ENCODE measurements at regions not wholly inside any gene's neighbourhood (a gene's known extent, or its start where the extent isn't known, plus 50 kb on each side); places are given as distances from the start of the nearest gene placed in this dataset.
A peak's percentile ranks its signal among the peaks of the same experiment; 100 is the strongest.

- no peak for TF ChIP-seq HES2 (IDR thresholded peaks at IDR 0.05)
- TF ChIP-seq ZC3H11A (IDR thresholded peaks at IDR 0.05): no peak
These were observed 306.0 kb downstream of the TENT5A start (continued) for GRCh38 chr6:81446509-81446908.

GRCh38 chr6:81439417-81439816 is 313.1 kb downstream of the TENT5A start:
- WGBS (ENCODE audit: missing lambda C conversion rate): 9% methylated on average over 2 of the region's 2 CpGs

DNA sequence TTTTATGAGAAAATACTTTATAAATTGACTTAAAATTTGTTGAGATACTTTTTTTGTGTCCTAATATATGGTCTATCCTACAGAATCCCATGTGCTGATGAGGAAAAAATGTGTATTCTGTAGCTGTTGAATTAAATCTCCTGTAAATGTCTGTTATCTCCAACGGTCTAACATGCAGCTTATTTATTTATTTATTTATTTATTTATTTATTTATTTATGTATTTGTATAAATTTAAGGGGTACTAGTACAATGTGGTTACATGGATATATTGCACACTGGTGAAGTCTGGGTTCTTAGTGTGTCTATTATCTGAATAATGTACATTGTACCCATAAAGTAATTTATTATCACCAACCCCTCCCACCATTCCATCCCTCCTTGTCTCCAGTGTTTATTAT is 315.5 kb downstream of the TENT5A start:
- H3K4me3 ChIP-seq: no peak overlapping the region
- ATAC-seq (no peak), FAIRE-seq (no peak), DNase-seq (ENCODE audit: low read depth in 1 of 2, low spot score in 1 of 2) (no peak)
- H3K4me1 ChIP-seq: no peaks in the 10 kb centered on the region
- CTCF ChIA-PET: no interaction called here
- POLR2A ChIA-PET: no interaction called here
- WGBS (ENCODE audit: missing lambda C conversion rate): 0% methylated on average over 1 of the region's 1 CpG
- H3K4me2 ChIP-seq: no peak overlapping the region
- TF ChIP-seq CEBPB (IDR thresholded peaks at IDR 0.05) (no peak), ZC3H11A (IDR thresholded peaks at IDR 0.05) (peak; percentile 68), SMC3 (IDR thresholded peaks at IDR 0.05) (no peak), EP300 (IDR thresholded peaks at IDR 0.05) (no peak), HDAC2 (IDR thresholded peaks at IDR 0.05) (no peak), ESRRA (IDR thresholded peaks at IDR 0.05; ENCODE audit: borderline replicate concordance, low read length) (no peak)
- TF ChIP-seq, protein P1, sequence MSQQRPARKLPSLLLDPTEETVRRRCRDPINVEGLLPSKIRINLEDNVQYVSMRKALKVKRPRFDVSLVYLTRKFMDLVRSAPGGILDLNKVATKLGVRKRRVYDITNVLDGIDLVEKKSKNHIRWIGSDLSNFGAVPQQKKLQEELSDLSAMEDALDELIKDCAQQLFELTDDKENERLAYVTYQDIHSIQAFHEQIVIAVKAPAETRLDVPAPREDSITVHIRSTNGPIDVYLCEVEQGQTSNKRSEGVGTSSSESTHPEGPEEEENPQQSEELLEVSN (IDR thresholded peaks at IDR 0.05; ENCODE audit: borderline replicate concordance, low read depth): no peak
- H3K9me3 ChIP-seq: no peaks in the 10 kb centered on the region
- H3K27ac ChIP-seq: no peak overlapping the region

More at GRCh38 chr6:81439417-81439816, 313.1 kb downstream of the TENT5A start:
- Histone ChIP-seq H3K27ac (no peak overlapping the region), H3K4me1 (no peaks in the 10 kb centered on the region), H3K4me3 (no peak overlapping the region), H3K9me3 (no peaks in the 10 kb centered on the region), H3K4me2 (no peak overlapping the region)
- ChIA-PET CTCF (no interaction called here), POLR2A (no interaction called here)
- ATAC-seq (no peak), FAIRE-seq (no peak), DNase-seq (ENCODE audit: low read depth in 1 of 2, low spot score in 1 of 2) (no peak)
- TF ChIP-seq, protein P2, sequence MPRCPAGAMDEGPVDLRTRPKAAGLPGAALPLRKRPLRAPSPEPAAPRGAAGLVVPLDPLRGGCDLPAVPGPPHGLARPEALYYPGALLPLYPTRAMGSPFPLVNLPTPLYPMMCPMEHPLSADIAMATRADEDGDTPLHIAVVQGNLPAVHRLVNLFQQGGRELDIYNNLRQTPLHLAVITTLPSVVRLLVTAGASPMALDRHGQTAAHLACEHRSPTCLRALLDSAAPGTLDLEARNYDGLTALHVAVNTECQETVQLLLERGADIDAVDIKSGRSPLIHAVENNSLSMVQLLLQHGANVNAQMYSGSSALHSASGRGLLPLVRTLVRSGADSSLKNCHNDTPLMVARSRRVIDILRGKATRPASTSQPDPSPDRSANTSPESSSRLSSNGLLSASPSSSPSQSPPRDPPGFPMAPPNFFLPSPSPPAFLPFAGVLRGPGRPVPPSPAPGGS (IDR thresholded peaks at IDR 0.05): no peak
- no peak for TF ChIP-seq NFE2L2 (conservative IDR thresholded peaks at IDR 0.05; ENCODE audit: low read length)
- no peak for TF ChIP-seq RNF2 (IDR thresholded peaks at IDR 0.05; ENCODE audit: borderline replicate concordance, low read depth)

DNA sequence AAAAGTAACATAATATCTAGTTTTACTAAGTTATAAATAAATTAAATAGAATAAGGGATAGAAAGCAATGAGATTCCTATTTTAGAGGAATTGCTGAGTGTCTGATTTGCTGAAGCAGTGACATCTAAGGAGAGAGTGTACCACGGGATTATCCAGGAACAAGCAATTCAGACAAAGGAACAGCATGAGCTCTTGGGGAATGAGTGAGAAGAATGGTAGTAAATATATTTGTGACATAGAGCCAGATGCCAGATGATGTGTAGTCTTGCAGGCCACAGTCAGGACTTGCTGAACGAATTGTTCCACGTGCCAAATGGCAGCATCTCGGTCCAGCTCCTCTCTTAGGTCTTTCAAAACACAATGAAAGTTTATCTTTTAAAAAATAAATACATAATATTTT is 339.2 kb downstream of the TENT5A start:
- Histone ChIP-seq H3K4me3 (no peak overlapping the region), H3K4me1 (no peaks in the 10 kb centered on the region), H3K27ac (no peak overlapping the region), H3K9me3 (no peaks in the 10 kb centered on the region), H3K4me2 (no peak overlapping the region)
- ChIA-PET CTCF (no interaction called here), POLR2A (no interaction called here)
- no peak for DNase-seq (ENCODE audit: low read depth in 1 of 2, low spot score in 1 of 2)
- WGBS (ENCODE audit: missing lambda C conversion rate): 22% methylated on average over 4 of the region's 4 CpGs
- ATAC-seq: no peak
- no peak for FAIRE-seq
- TF ChIP-seq HOXA7 (CRISPR knock-in tag; IDR thresholded peaks at IDR 0.05): no peak
- TF ChIP-seq, protein P3, sequence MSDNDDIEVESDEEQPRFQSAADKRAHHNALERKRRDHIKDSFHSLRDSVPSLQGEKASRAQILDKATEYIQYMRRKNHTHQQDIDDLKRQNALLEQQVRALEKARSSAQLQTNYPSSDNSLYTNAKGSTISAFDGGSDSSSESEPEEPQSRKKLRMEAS (IDR thresholded peaks at IDR 0.05): no peak
- no peak for TF ChIP-seq ESRRA (IDR thresholded peaks at IDR 0.05; ENCODE audit: borderline replicate concordance, low read length)
- TF ChIP-seq EHMT2 (IDR thresholded peaks at IDR 0.05; ENCODE audit: low read depth): no peak
- no peak for TF ChIP-seq EP300 (IDR thresholded peaks at IDR 0.05)

GRCh38 chr6:81401970-81402690 is 350.4 kb downstream of the TENT5A start:
- H3K4me2 ChIP-seq: no peak overlapping the region
- ChIA-PET POLR2A (no interaction called here), CTCF (no interaction called here)
- FAIRE-seq: no peak
- no peaks in the 10 kb centered on the region for H3K4me1 ChIP-seq
- ATAC-seq: no peak
- no peak overlapping the region for H3K4me3 ChIP-seq
- TF ChIP-seq HOXA7 (CRISPR knock-in tag; IDR thresholded peaks at IDR 0.05) (no peak), CBX2 (IDR thresholded peaks at IDR 0.05; ENCODE audit: borderline replicate concordance, low read depth) (no peak), JUN (IDR thresholded peaks at IDR 0.05) (no peak), GATA3 (IDR thresholded peaks at IDR 0.05; ENCODE audit: borderline replicate concordance) (no peak), ZFP36 (IDR thresholded peaks at IDR 0.05; ENCODE audit: borderline replicate concordance, partially characterized antibody) (no peak), HDAC2 (IDR thresholded peaks at IDR 0.05) (no peak), PBX3 (IDR thresholded peaks at IDR 0.05) (no peak), TFCP2L1 (CRISPR knock-in tag; IDR thresholded peaks at IDR 0.05) (no peak)
- TF ChIP-seq, protein P4, sequence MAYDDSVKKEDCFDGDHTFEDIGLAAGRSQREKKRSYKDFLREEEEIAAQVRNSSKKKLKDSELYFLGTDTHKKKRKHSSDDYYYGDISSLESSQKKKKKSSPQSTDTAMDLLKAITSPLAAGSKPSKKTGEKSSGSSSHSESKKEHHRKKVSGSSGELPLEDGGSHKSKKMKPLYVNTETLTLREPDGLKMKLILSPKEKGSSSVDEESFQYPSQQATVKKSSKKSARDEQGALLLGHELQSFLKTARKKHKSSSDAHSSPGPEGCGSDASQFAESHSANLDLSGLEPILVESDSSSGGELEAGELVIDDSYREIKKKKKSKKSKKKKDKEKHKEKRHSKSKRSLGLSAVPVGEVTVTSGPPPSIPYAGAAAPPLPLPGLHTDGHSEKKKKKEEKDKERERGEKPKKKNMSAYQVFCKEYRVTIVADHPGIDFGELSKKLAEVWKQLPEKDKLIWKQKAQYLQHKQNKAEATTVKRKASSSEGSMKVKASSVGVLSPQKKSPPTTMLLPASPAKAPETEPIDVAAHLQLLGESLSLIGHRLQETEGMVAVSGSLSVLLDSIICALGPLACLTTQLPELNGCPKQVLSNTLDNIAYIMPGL (CRISPR knock-in tag; IDR thresholded peaks at IDR 0.05; ENCODE audit: borderline replicate concordance): no peak
- WGBS (ENCODE audit: missing lambda C conversion rate): 84% methylated on average over 3 of the region's 3 CpGs
- DNase-seq (ENCODE audit: low read depth in 1 of 2, low spot score in 1 of 2): no peak
- no peaks in the 10 kb centered on the region for H3K9me3 ChIP-seq
- no peak overlapping the region for H3K27ac ChIP-seq
